Heart left ventricle (tissue), 16 donors: ENCODE measurements at regions not wholly inside any gene's neighbourhood (a gene's known extent, or its start where the extent isn't known, plus 50 kb on each side); places are given as distances from the start of the nearest gene placed in this dataset.

Source experiments
- ATAC-seq, 4 donors: fragments of 200-7000 bp; cut with Tn5 transposase; one replicate each; pipeline ENCODE4 v1.9.1; 2020 to 2022; ENCODE audit warnings: moderate library complexity in 4 of 4, mild to moderate bottlenecking in 3 of 4, moderate number of reproducible peaks in 1 of 4
- DNase-seq, 5 donors: peaks; one replicate each; pipeline ENCODE4 v3.0.0-alpha.2; 2020
- H3K27ac ChIP-seq, 12 donors: fragments of 200-600 bp; sonication (generic) in 4 of 12; one replicate each; pipeline versions ENCODE4 v1.5.0 to v1.8.0; 2016 to 2022; ENCODE audit warnings: mild to moderate bottlenecking in 2 of 12
- H3K27me3 ChIP-seq, 9 donors: fragments of 200-600 bp; sonication (generic) in 2 of 9; one replicate each; pipeline versions ENCODE4 v1.5.1 to v1.8.0; 2016 to 2022; ENCODE audit warnings: mild to moderate bottlenecking in 3 of 9
- H3K36me3 ChIP-seq, 9 donors: fragments of 200-600 bp; sonication (generic) in 2 of 9; one replicate each; pipeline versions ENCODE4 v1.5.0 to v1.8.0; 2018 to 2022; ENCODE audit warnings: mild to moderate bottlenecking in 2 of 9
- H3K4me1 ChIP-seq, 12 donors: fragments of 200-600 bp; sonication (generic) in 4 of 12; one replicate each; pipeline versions ENCODE4 v1.5.0 to v1.8.0; 2016 to 2022; ENCODE audit warnings: mild to moderate bottlenecking in 3 of 12
- H3K4me3 ChIP-seq, 12 donors: fragments of 200-600 bp; sonication (generic) in 4 of 12; one replicate each; pipeline versions ENCODE4 v1.5.0 to v1.8.0; 2017 to 2022; ENCODE audit warnings: mild to moderate bottlenecking in 9 of 12, moderate library complexity in 4 of 12
- H3K9me3 ChIP-seq, 12 donors: fragments of 200-600 bp; sonication (generic) in 4 of 12; one replicate each; pipeline versions ENCODE4 v1.5.0 to v1.8.0; 2016 to 2022; ENCODE audit warnings: mild to moderate bottlenecking in 1 of 12
- CTCF ChIP-seq, 12 donors: fragments of 200-600 bp; sonication (generic) in 4 of 12; IDR thresholded peaks; one replicate each; pipeline versions ENCODE4 v1.5.0 to v1.8.0; 2018 to 2022; ENCODE audit warnings: antibody characterized with exemption in 12 of 12, mild to moderate bottlenecking in 5 of 12
- POLR2A ChIP-seq, 2 donors: fragments of 450-650 bp; IDR thresholded peaks; one replicate each; pipeline ENCODE4 v1.6.1; 2017; ENCODE audit warnings: antibody characterized with exemption in 2 of 2, mild to moderate bottlenecking in 2 of 2, moderate library complexity in 2 of 2
- WGBS, 4 donors: extraction: QIAGEN DNeasy Blood & Tissue Kit in 2 of 4; methylation state at CpG; one replicate each; pipeline versions ENCODE4 v1.1.5 to v1.1.7; 2013 to 2018; 5-methylcytosine and 5-hydroxymethylcytosine counted together
- intact Hi-C, 10 donors: fragments of 100-400 bp; cut with DNase I; formaldehyde crosslinking; loops; one replicate each; pipeline versions ENCODE4 v1.11.1 to v1.14.2; 2022
- donor health status: ischemic (EF 13 %, LVEDD 7.1; RV severe dilation, severe dysfunction).
- donor health status: healthy with polysubstance abuse.
- donor health status: DM: no; HTN: yes; CAD: no.
- donor health status: DM: no; HTN: no; CAD: no.
- donor health status: ischemic (EF 25% LVEDD 6.9; RV normal size, moderate dysfunction).
- donor health status: ischemic (EF 25% LVEDD 5.7; RV mildly dilated, moderate dysfunction).
- donor health status: healthy.
- donor health status: DM: yes; HTN: yes; CAD: no.
- donor health status: ischemic (EF 35%, LVEDD 5.7; RV mildly dilated, moderate dysfunction).
- donor health status: nonischemic (EF 11% LVEDD 7.7; RV severe dilation, severe dysfunction).
- donor health status: DM: yes; HTN: yes; CAD: no.
- donor health status: PGD.
- donor health status: ischemic (EF 29% LVEDD 5.4; RV normal size, mild dysfunction).
- donor health status: nonischemic (EF 23%, LVEDD 6.1; RV moderate dilation, normal function).

GRCh38 chr9:117542021-117542420 is 127.2 kb upstream of the ASTN2 start:
- no peak for ATAC-seq
- no peak for TF ChIP-seq CTCF (IDR thresholded peaks at IDR 0.05)
- TF ChIP-seq POLR2A (IDR thresholded peaks at IDR 0.05), result no peak

GRCh38 chr9:117541181-117541580 is 126.3 kb upstream of the ASTN2 start:
- Histone ChIP-seq H3K27ac (no peak overlapping the region), H3K27me3 (peaks cover 0 to under 1% (median 0%) of the 10 kb centered on the region in 9 donors), H3K4me3 (no peak overlapping the region), H3K36me3 (no peaks in the 10 kb centered on the region), H3K4me1 (no peaks in the 10 kb centered on the region), H3K9me3 (no peaks in the 10 kb centered on the region)
- DNase-seq (no peak), ATAC-seq (no peak)
- intact Hi-C loops, result no loop called here
- 69 to 84% (median 72%) methylated on average over 8 of the region's 8 CpGs for WGBS, 4 donors
- TF ChIP-seq CTCF (IDR thresholded peaks at IDR 0.05) (no peak), POLR2A (IDR thresholded peaks at IDR 0.05) (no peak)

More at GRCh38 chr9:117542021-117542420, 127.2 kb upstream of the ASTN2 start:
- 43 to 49% (median 45%) methylated on average over 3 of the region's 3 CpGs for WGBS, 4 donors
- intact Hi-C loops, result no loop called here
- Histone ChIP-seq H3K4me3 (no peak overlapping the region), H3K9me3 (no peaks in the 10 kb centered on the region), H3K27me3 (peaks cover 0 to 8% (median 0%) of the 10 kb centered on the region in 9 donors), H3K4me1 (no peaks in the 10 kb centered on the region), H3K27ac (no peak overlapping the region), H3K36me3 (no peaks in the 10 kb centered on the region)
- no peak for DNase-seq

GRCh38 chr9:117535973-117536372 is 121.1 kb upstream of the ASTN2 start:
- H3K36me3 ChIP-seq, result no peaks in the 10 kb centered on the region
- no peaks in the 10 kb centered on the region for H3K27me3 ChIP-seq
- H3K4me3 ChIP-seq, result no peak overlapping the region
- H3K9me3 ChIP-seq, result no peaks in the 10 kb centered on the region
- TF ChIP-seq POLR2A (IDR thresholded peaks at IDR 0.05) (no peak), CTCF (IDR thresholded peaks at IDR 0.05) (no peak)
- ATAC-seq (no peak), DNase-seq (no peak)
- no peak overlapping the region for H3K27ac ChIP-seq
- no peaks in the 10 kb centered on the region for H3K4me1 ChIP-seq
- intact Hi-C loops, result no loop called here

- no peak for TF ChIP-seq CTCF (IDR thresholded peaks at IDR 0.05)
- TF ChIP-seq POLR2A (IDR thresholded peaks at IDR 0.05), result no peak
- no peaks in the 10 kb centered on the region for H3K36me3 ChIP-seq
Measured at GRCh38 chr9:117535434-117535833, 120.6 kb upstream of the ASTN2 start.

More at GRCh38 chr9:117535434-117535833, 120.6 kb upstream of the ASTN2 start:
- Histone ChIP-seq H3K4me1 (no peaks in the 10 kb centered on the region), H3K27me3 (no peaks in the 10 kb centered on the region), H3K4me3 (no peak overlapping the region), H3K27ac (no peak overlapping the region), H3K9me3 (no peaks in the 10 kb centered on the region)
- 23 to 39% (median 32%) methylated on average over 3 of the region's 3 CpGs for WGBS, 4 donors
- DNase-seq (no peak), ATAC-seq (no peak)
- intact Hi-C loops, result no loop called here
